Heart left ventricle (tissue), 13 donors: ENCODE measurements at regions not wholly inside any gene's neighbourhood (a gene's known extent, or its start where the extent isn't known, plus 50 kb on each side); places are given as distances from the start of the nearest gene placed in this dataset.

Experiments used
- POLR2A ChIP-seq, 2 donors: fragments of 450-650 bp; IDR thresholded peaks; one replicate each; pipeline ENCODE4 v1.6.1; 2017; ENCODE audit warnings: antibody characterized with exemption in 2 of 2, mild to moderate bottlenecking in 2 of 2, moderate library complexity in 2 of 2
- TF ChIP-seq, protein P1 (sequence below), 12 donors: fragments of 200-600 bp; sonication (generic) in 4 of 12; IDR thresholded peaks; one replicate each; pipeline versions ENCODE4 v1.5.0 to v1.8.0; 2018 to 2022; ENCODE audit warnings: antibody characterized with exemption in 12 of 12, mild to moderate bottlenecking in 5 of 12
- donor health status: ischemic (EF 13 %, LVEDD 7.1; RV severe dilation, severe dysfunction).
- donor health status: DM: no; HTN: yes; CAD: no.
- donor health status: DM: no; HTN: no; CAD: no.
- donor health status: ischemic (EF 25% LVEDD 6.9; RV normal size, moderate dysfunction).
- donor health status: ischemic (EF 25% LVEDD 5.7; RV mildly dilated, moderate dysfunction).
- donor health status: ischemic (EF 35%, LVEDD 5.7; RV mildly dilated, moderate dysfunction).
- donor health status: nonischemic (EF 11% LVEDD 7.7; RV severe dilation, severe dysfunction).
- donor health status: DM: yes; HTN: yes; CAD: no.
- donor health status: PGD.
- donor health status: ischemic (EF 29% LVEDD 5.4; RV normal size, mild dysfunction).
- donor health status: nonischemic (EF 23%, LVEDD 6.1; RV moderate dilation, normal function).

DNA sequence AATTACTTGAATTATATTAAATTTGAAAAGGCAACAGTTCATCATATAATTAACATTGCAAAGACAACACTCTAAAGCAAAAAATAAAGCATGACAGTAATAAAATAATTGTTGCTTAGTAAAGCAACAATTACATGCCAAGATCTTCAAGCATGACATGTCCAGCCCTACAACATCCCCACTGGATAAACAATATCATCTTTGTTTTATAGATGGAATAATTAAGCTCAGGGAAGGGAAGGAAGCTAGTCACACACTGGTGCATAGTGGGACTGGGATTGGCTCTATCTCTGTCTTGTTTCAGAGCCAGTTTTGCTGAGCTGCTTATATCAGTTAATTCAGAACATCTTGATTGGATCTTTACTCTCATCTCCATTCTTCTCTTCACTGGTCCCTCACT, 49.9 kb upstream of the PARD3B start:
- TF ChIP-seq, protein P1, sequence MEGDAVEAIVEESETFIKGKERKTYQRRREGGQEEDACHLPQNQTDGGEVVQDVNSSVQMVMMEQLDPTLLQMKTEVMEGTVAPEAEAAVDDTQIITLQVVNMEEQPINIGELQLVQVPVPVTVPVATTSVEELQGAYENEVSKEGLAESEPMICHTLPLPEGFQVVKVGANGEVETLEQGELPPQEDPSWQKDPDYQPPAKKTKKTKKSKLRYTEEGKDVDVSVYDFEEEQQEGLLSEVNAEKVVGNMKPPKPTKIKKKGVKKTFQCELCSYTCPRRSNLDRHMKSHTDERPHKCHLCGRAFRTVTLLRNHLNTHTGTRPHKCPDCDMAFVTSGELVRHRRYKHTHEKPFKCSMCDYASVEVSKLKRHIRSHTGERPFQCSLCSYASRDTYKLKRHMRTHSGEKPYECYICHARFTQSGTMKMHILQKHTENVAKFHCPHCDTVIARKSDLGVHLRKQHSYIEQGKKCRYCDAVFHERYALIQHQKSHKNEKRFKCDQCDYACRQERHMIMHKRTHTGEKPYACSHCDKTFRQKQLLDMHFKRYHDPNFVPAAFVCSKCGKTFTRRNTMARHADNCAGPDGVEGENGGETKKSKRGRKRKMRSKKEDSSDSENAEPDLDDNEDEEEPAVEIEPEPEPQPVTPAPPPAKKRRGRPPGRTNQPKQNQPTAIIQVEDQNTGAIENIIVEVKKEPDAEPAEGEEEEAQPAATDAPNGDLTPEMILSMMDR (IDR thresholded peaks at IDR 0.05), result no peak
- TF ChIP-seq POLR2A (IDR thresholded peaks at IDR 0.05), result no peak
